Fibroblast of peridontal ligament (primary cell): ENCODE measurements at regions not wholly inside any gene's neighbourhood (a gene's known extent, or its start where the extent isn't known, plus 50 kb on each side); places are given as distances from the start of the nearest gene placed in this dataset.

Experiments used
- DNase-seq: peaks from one replicate; pipeline ENCODE4 v3.0.0-alpha.2; 2010; ENCODE audit errors: extremely low read depth

DNA sequence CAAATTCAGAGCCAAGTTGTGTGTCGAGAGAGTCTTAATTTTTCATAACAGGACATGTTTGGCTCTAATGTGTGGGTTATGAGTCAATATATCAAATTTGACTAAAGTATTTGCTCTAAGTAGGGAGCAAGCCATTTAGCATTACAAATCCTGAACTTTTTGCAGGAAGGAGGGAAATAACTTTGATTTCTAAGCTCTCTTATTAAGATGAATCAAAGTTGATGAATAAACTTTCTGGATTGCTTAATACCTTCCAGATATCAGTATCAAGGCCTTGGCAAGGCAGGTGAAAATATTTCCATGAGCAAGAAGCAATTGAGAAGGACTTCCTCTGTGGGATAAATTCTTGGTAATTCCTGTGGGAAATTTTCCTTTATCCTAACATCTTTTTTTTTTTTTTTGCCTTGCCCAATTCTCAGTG lies 258.8 kb downstream of the AHR start:
- peak; percentile 80 for DNase-seq

DNA sequence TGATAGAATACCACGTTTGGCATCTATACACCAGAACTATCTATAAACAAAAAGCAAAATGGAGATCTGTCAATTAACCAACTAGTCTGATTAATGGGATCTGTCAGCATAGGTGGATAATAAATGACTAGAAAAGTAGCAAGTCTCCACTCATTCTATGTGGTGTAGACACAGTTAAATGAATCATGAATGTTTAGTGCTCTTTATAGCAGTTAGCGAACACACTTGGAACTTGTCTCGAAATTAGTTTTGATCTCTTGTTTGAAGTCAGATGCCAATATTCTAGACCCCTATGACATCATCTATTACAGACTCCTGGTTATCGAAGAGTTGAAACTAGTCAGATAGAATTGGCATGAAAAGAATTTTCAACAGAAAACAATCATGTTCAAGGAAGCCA lies 259.7 kb downstream of the AHR start:
- no peak for DNase-seq

DNA sequence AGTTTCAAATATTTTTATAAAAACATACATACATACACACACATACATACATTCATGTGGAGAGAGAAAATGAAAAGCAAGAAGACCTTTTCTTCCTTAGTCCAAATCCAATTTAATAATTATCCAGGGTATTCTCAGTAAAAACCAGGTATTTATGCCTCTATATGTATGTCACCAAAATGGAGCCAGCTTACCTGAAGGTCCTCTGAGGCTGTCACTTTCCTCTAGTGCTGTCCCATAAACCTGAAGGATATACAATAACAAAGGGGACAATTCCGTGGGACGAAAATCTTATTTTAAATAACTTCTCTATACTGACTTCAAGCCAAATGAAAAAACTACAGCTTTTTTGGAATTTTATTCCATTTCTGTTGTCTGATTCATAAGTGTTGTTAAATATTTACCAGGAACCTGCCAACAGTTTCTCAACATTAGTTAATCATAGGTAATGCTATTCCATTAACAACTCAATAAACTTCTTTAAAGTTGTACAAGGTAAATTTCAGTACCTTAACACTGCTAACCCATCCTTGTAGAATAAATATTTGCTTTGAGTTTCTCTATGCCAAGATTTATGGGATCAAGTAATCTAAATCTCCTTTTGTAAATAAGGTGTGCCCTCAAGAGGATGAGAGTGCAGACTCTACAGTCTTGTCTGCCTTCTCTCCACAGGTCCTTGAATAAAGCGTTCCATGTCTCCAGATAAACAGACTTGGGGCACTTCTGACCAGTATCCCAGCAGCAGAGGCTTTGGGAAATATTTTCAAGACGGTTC lies 260.3 kb downstream of the AHR start:
- no peak for DNase-seq

DNA sequence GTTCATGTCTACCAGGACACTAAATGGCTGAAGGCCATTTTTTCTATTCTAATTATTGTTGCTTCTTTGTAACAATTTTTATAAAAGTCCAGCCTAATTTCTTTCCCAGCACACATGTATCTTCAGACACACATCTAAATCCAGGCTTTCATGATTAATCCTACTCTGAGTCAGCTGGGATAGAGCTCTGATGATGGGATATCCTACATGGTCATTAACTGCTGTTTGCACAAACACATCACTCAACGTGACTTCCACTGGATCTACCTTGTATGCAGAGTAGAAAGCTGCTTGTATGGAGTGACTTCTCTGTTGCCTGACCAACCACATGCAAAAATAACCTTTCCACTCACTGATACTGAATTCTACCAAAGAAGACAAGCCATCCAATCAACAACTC lies 260.9 kb downstream of the AHR start:
- DNase-seq = no peak

DNA sequence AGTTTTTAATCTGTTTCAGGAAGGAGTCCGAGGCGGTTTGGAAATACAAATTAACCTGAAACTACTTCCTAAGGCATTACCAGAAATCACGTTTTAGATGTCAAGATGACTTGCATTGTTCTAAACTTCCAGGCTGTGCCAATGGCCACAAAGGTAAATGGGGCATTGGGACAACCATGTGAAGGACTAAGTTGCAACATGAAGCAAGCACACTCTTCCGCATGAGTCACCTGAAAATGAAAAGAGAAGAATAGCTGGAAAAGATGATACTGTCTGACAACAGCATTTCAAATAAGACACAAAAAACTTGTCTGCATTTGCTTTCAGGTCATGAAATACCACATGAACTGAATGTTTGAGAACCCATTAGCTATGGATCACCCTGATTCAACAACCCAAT lies 262.1 kb downstream of the AHR start:
- DNase-seq = no peak

DNA sequence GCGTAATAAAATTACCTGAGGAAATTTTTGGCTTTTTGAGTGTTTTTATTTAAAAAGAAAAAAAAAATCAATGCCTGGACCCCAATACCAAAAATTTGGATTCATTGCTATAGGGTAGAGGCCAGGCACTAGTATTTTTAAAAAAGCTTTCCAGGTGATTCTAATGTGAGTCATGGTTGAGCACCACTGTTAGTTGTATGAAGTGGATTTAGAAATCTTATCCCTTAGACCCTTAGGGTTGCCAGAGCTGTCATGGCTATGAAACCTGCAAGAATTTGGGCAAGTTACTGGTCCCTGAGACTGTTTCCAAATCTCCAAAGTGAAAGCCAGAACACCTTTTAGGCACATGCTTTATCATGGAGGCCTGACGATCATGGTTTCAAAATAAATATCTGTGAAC lies 262.5 kb downstream of the AHR start:
- DNase-seq = no peak

DNA sequence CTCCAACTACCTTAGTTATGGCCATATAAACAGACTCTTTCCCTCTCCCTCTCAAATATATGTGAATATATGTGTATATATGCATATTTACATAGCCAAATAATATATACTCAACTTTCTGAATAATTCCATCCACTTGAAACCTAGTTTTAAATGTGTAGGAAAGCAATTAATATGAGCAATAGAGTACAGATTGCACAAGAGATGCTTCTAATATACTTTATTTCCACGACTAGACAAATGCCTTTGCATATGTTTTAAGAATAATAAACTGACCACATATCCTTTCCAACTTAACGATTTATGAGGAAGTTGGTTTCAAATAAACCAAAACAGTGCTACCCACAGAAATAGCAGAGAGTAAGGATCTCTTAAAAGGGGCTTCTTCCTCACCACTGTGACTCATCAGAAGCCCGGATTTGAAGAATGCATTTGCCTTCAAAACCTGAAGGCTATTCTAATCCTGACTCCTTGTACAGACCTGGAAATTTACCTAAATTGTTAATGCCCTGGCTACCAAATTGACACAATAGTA lies 266.3 kb downstream of the AHR start:
- peak; percentile 65 for DNase-seq

DNA sequence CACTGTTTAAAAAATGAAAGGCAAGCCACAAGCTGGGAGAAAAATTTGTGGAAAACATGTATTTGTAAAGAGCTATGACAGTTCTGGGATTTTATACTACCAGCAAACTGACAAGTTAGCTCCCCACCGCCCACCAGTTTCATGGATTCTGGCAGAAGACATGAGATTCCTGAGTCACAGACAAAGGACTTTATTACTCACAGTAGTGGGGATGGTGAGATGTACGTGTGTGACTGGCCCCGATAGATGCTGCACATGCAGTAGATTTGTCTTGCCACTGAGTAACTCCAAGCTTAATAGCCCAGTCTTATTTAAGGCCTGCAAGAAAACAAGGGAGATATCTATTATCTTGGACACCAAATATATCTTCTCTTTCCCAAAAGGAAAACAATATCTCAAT lies 281.7 kb downstream of the AHR start:
- peak; percentile 68 for DNase-seq

DNA sequence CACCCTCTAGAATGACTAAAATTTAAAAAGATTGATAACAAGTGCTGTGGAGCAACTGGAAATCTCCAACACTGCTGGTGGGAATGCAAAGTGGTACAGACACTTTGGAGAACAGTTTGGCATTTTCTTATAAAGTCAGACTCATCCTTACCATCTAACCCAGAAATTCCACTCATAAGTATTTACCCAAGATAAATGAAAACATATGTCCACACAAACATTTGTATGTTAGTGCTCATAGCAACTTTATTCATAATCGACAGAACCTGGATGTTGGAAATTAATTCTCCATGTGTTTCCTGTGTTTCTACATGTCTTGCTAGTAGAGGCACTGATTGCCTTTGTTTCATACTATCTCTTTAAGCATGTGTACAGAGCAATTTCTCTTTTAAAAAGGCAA lies 282.4 kb downstream of the AHR start:
- DNase-seq = peak; percentile 64

DNA sequence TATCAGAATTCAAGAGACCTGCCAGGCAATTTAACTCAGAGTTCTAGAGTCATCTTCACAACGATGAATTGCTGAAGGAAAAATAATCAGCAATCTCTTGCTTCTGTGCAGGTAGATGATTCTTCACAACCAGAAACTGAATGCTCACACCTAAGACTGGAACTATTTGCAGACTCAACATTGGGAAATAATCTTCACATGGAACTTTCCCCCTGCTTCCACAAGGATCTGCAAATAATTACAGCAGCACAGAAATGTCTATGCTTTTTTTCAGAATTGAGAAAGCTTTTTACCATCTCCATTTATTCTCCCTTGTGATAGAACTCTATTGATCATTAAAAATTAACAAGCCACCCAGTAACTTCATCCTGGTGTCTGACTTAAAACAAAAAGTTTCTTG lies 282.8 kb downstream of the AHR start:
- DNase-seq = peak; percentile 51

DNA sequence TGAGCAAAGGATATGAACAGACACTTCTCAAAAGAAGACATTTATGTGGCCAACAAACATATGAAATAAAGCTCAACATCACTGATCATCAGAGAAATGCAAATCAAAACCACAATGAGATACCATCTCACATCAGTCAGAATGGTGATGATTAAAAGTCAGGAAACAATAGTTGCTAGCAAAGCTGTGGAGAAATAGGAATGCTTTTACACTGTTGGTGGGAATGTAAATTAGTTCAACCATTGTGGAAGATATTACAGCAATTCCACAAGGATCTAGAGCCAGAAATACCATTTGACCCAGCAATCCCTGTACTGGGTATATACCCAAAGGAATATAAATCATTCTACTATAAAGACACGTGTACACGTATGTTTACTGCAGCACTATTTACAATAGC lies 284.2 kb downstream of the AHR start:
- peak; percentile 37 for DNase-seq

DNA sequence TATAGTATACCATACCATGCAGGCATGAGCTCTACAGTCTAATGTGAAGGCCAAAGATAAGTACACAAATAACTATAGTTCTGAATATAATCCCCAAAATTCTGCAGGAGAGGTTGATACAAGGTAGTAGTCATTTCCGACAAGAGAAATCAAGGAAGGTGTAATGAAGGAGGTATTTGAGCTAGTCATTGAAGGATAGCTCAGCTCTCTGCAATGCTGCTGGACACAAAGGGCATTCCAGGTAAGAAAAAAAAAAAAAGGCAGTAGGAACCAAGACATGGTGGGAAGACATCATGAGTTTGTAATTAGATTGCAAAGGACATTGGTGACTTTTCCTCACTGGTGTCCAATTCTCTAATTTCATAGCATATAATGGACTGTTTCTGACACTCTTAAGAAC lies 285.3 kb downstream of the AHR start:
- DNase-seq = no peak

DNA sequence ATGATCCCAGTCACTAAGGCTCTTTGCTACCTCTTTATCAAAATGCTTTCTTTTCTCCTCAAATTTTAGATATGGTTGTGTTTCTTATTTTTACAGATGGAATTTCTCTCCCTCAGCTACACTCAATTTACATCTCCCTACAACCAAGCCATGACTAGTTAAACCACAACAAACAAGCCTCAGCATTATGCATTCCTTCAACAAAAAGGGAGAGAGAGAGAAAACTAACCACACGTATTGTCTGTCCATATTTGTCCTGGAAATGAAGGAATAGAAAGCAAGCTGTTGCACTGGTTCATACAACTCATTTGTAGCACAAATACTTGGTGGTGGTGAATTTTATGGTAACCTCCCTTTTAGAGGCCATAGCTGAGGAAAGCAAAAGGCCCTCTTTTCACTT lies 286.4 kb downstream of the AHR start:
- peak; percentile 87 for DNase-seq

DNA sequence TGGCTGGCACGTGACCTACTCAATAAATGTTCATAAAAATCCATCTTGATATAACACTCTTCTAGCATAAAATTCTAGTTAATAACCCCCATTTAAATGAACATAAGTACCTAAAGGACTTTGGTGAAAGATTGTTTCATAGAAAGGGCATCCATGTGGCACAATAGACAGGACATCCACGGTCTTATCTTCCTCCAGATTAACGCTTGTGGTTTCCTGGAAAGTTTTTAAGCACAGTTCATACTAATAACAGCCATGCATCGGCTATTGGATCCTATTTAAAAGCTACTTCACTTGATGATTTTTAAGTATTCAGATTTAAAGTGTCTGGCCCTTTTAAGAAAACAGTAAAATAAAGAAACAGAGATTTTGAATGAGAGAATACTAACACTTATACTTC lies 288.3 kb downstream of the AHR start:
- DNase-seq = no peak

DNA sequence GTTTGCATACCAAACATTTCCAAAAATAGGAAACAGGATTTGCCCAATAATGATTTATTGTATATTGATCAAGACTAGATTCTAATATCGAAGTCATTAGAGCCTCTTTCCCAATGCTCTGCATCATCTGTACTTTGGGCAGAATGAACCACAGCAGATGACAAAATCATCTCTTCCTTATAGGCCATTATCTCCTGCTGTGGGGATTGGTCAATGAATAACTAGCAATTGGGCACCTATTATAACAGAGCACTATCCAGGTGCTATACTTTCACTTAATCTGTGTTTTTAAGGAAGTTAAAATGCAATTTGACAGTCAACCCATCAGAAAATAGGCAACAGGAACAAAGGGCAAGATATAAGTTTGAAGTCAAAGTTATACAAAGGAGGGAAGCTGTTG lies 290.3 kb downstream of the AHR start:
- no peak for DNase-seq

DNA sequence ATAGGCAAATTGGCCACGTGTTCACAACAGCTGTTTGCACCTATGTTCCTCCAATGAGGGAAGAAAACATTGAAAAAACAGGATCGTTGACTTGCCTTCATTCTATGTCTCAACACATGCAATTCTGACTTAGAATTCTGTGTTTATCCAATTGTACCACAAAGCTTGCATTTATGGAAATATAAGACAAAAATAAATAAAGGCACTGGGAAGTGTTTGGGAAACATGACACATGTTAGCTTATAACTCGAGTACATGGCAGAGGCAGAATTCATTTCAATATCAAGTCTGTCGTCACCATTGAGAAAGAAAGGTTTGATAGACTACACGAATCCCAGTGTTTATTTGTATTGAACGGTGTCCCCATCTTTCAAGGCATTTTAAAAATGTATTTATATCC lies 291.2 kb downstream of the AHR start:
- DNase-seq = peak; percentile 29

DNA sequence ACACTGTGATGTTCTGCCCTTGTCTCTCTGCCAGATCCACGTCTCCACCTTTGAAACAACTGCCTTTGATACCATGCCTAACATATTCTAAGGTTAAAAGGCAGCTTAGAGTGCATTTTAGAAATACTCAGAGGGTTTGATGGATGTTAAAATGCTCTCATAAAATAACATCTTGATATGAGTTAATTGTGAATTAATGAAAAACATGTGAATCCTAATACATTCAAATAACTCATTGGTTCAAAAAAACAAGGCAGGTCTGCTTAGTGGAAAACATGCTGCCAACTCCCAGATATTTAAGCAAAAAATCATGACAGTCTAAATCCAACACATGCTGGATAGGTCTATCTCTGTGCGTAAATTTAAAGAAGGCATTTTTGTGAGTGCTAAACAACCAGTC lies 291.8 kb downstream of the AHR start:
- no peak for DNase-seq

DNA sequence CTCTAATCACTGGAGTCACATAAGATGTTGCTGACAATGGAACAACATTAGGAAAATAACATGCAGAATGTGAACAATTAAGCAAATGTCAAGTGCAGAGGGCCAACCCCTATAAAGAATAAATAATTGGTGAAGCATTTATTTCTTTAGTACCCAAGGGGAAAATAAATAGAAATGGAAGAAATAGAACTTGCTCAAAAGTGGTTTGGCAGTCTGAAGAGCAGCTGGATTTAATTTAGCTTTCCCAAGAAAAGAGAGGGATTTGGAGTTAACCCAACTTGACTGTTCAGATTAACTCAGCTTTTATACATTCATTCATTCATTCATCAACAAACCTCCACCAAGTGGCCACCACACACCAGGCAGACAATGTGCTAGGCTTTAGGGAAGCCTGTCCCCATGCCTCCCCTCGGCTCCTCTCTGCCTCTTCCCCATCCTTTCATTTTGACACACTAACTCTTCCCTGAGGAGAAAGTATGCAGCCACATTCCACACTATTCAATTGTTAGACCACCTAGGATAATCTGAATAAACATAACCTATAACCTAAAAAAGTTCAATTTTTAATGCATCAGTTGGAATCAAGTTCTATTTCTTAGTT lies 295.5 kb downstream of the AHR start:
- DNase-seq = peak; percentile 95

DNA sequence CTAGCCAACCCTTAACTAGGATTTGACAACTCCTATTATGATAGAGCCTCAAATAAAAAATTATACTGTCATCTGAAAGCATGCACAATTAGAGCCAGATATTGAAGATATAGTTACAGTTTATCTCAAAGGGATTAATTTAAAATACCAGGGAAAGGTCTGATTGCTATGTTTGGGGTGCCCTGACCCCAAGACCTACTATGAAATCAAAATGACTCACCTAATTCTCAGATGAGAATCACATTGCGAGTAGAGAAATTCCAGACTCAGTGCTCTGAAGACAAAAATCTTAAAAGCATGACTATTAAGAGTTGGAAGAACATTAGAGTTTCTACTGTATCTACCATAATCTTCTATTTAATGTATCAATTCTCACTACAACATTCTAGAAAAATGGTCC lies 297.1 kb downstream of the AHR start:
- no peak for DNase-seq

DNA sequence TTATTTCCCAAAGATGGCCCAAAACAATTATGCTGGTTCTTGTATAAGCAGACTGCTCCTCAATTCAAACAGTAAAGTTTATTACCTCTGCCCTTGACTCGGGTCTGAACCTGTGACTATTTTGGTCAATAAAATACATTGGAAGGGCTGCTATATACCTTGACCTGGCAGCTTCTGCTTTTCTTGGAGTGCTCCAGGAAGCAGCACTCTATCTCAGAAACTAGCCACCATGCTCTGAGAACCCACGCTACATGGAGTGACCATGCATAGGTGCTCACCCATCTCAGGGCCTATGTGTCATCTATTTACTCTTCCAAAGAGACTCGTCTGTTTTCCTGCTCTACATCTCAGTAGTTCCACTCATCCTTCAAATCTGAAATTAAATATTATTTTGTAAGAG lies 299.9 kb downstream of the AHR start:
- no peak for DNase-seq

DNA sequence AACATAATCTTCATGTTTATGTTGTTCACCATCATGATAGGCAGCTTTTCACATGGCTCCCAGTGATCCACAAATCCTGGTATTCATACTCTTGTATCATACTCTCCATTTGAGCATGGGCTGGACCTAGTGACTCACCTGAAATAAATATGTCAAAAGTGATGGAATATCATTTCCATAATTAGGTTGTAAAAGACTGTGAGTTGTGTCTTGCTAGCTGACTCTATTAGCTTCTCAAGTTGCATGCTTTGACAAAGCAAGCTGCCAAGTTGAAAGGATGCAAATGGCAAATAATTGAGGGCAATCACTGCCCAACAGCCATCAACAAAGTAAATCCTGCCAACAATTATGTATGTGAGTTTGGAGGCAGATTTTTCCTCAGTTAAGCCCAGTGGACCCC lies 300.4 kb downstream of the AHR start:
- no peak for DNase-seq

DNA sequence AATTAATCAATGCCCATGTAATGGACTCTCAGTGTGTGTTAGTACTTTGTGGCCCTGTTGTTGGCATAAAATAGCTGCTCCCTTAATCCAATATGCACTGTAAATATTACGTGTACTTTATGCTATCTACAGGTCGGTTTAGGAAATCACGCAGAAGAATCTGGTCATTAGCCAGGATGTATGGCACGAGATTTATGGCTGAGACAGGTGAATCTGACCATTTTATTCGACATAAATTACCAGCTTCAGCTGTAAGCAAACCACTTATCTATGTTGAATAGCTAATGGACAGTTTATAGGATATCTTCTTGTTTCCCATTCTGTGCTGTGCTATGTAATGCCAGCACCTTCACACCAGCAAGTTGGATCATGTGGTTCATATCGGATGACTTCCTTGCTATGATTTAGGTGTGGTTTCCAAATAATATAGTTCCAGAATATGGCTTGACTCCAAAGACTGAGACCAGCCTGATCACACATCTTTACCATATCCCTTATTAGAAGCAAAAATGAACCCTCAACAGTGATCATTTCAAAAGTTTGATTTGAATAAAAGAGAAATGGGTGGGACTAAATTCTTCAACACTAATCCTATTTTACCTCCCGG lies 301.4 kb downstream of the AHR start:
- DNase-seq = no peak

DNA sequence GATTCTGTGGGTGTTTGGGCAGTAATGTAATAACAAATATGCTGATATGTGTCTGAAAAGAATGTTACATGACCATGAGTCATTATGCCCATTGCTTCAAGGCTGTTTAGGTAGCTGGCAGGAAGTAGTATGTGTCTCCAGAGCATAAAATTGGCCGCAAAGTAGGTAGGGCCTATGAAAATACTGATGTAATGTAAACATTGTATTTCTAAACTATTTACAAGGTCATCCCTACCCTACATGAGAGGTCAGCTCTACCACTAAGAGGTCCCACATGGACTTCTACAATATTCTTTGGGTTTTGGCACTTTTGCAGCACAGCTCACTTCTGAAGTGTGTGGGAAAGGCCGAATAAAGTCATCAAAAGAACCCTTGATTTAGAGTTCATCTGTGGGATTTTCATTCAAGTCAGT lies 301.9 kb downstream of the AHR start:
- peak; percentile 99 for DNase-seq
